ENCODE measurements at regions not wholly inside any gene's neighbourhood (a gene's known extent, or its start where the extent isn't known, plus 50 kb on each side); places are given as distances from the start of the nearest gene placed in this dataset.

- Mint-ChIP-seq H3K9me3 (ENCODE audit: unreplicated experiment) (no peaks in the 10 kb centered on the region), H3K27ac (ENCODE audit: low read depth, unreplicated experiment) (no peak overlapping the region), H3K27me3 (ENCODE audit: insufficient read depth, unreplicated experiment) (no peaks in the 10 kb centered on the region), H3K4me1 (ENCODE audit: insufficient read depth, unreplicated experiment) (no peaks in the 10 kb centered on the region), H3K4me3 (ENCODE audit: unreplicated experiment) (no peak overlapping the region), H3K36me3 (ENCODE audit: insufficient read depth, unreplicated experiment) (no peaks in the 10 kb centered on the region)
- BruUV-seq (replicated peaks), result no TSS peak
- no peak for TF ChIP-seq CTCF (IDR thresholded peaks at IDR 0.05; ENCODE audit: unreplicated experiment)
- ChIA-PET CTCF (interaction anchor here (1.3 kb wide), 1 partner anchor 304 kb away, joined by 3 read pairs; no protein-coding TSS in a partner anchor), POLR2A (no interaction called here)
- no peak for DNase-seq (ENCODE audit: unreplicated experiment)
- intact Hi-C loops (cut with micrococcal nuclease), result no loop called here
Measured at GRCh38 chr4:145251391-145251790, 71.0 kb upstream of the OTUD4 start.

GRCh38 chr4:145248971-145249370 lies 68.6 kb upstream of the OTUD4 start:
- H3K27ac Mint-ChIP-seq (ENCODE audit: low read depth, unreplicated experiment), result no peak overlapping the region

GRCh38 chr4:145248502-145248901 lies 68.1 kb upstream of the OTUD4 start:
- intact Hi-C loops (cut with micrococcal nuclease), result no loop called here
- TF ChIP-seq CTCF (IDR thresholded peaks at IDR 0.05; ENCODE audit: unreplicated experiment), result no peak
- no peaks in the 10 kb centered on the region for H3K36me3 Mint-ChIP-seq (ENCODE audit: insufficient read depth, unreplicated experiment)
- H3K9me3 Mint-ChIP-seq (ENCODE audit: unreplicated experiment), result no peaks in the 10 kb centered on the region
- no peak overlapping the region for H3K4me3 Mint-ChIP-seq (ENCODE audit: unreplicated experiment)
- BruUV-seq (replicated peaks), result no TSS peak
- H3K27ac Mint-ChIP-seq (ENCODE audit: low read depth, unreplicated experiment), result no peak overlapping the region
- DNase-seq (ENCODE audit: unreplicated experiment), result no peak
- CTCF ChIA-PET, result interaction anchor here (1.8 kb wide), 1 partner anchor 369 kb away, joined by 5 read pairs; no protein-coding TSS in a partner anchor
- H3K27me3 Mint-ChIP-seq (ENCODE audit: insufficient read depth, unreplicated experiment), result no peaks in the 10 kb centered on the region
- POLR2A ChIA-PET, result no interaction called here
- no peaks in the 10 kb centered on the region for H3K4me1 Mint-ChIP-seq (ENCODE audit: insufficient read depth, unreplicated experiment)

More at GRCh38 chr4:145248971-145249370, 68.6 kb upstream of the OTUD4 start:
- CTCF ChIA-PET, result no interaction called here
- BruUV-seq (replicated peaks), result no TSS peak
- POLR2A ChIA-PET, result no interaction called here
- H3K27me3 Mint-ChIP-seq (ENCODE audit: insufficient read depth, unreplicated experiment), result no peaks in the 10 kb centered on the region
- no peak for DNase-seq (ENCODE audit: unreplicated experiment)
- no peaks in the 10 kb centered on the region for H3K4me1 Mint-ChIP-seq (ENCODE audit: insufficient read depth, unreplicated experiment)
- intact Hi-C loops (cut with micrococcal nuclease), result no loop called here
- H3K4me3 Mint-ChIP-seq (ENCODE audit: unreplicated experiment), result no peak overlapping the region
- TF ChIP-seq CTCF (IDR thresholded peaks at IDR 0.05; ENCODE audit: unreplicated experiment), result no peak
- no peaks in the 10 kb centered on the region for H3K36me3 Mint-ChIP-seq (ENCODE audit: insufficient read depth, unreplicated experiment)
- no peaks in the 10 kb centered on the region for H3K9me3 Mint-ChIP-seq (ENCODE audit: unreplicated experiment)

GRCh38 chr4:145234091-145234706 lies 53.8 kb upstream of the OTUD4 start:
- peak; percentile 82 for TF ChIP-seq CTCF (IDR thresholded peaks at IDR 0.05; ENCODE audit: unreplicated experiment)
- peak; percentile 84 for DNase-seq (ENCODE audit: unreplicated experiment)
- intact Hi-C loops (cut with micrococcal nuclease), result loop anchor here (1.0 kb wide), 3 partner anchors 248 to 376 kb away; no protein-coding TSS in a partner anchor
- no peaks in the 10 kb centered on the region for H3K9me3 Mint-ChIP-seq (ENCODE audit: unreplicated experiment)
- H3K4me3 Mint-ChIP-seq (ENCODE audit: unreplicated experiment), result no peak overlapping the region
- no TSS peak for BruUV-seq (replicated peaks)
- no peaks in the 10 kb centered on the region for H3K27me3 Mint-ChIP-seq (ENCODE audit: insufficient read depth, unreplicated experiment)
- H3K36me3 Mint-ChIP-seq (ENCODE audit: insufficient read depth, unreplicated experiment), result no peaks in the 10 kb centered on the region
- CTCF ChIA-PET, result interaction anchor here (0.6 to 6.7 kb wide), 37 partner anchors 9 to 1059 kb away, joined by 3 to 60 read pairs (median 5); no protein-coding TSS in a partner anchor
- H3K4me1 Mint-ChIP-seq (ENCODE audit: insufficient read depth, unreplicated experiment), result no peaks in the 10 kb centered on the region
- no peak overlapping the region for H3K27ac Mint-ChIP-seq (ENCODE audit: low read depth, unreplicated experiment)
- POLR2A ChIA-PET, result interaction anchor here (0.7 to 1.6 kb wide), 6 partner anchors 246 to 383 kb away, joined by 3 to 6 read pairs (median 3); no protein-coding TSS in a partner anchor

Data from MCF 10A (cell line).